Hepatic stellate cell (primary cell): ENCODE measurements at regions not wholly inside any gene's neighbourhood (a gene's known extent, or its start where the extent isn't known, plus 50 kb on each side); places are given as distances from the start of the nearest gene placed in this dataset.
"Not testable (repeated sequence)": the region's sequence is repeated elsewhere in the genome, so short reads cannot be mapped to it uniquely, and the experiment has no call there.

ENCODE experiments used
- DNase-seq: peaks from one replicate; pipeline ENCODE4 v3.0.0; 2011; ENCODE audit warnings: low spot score

- DNase-seq, result peak; percentile 11
Measured at GRCh38 chr2:55811048-55811447, 112.5 kb downstream of the EFEMP1 start.

DNA sequence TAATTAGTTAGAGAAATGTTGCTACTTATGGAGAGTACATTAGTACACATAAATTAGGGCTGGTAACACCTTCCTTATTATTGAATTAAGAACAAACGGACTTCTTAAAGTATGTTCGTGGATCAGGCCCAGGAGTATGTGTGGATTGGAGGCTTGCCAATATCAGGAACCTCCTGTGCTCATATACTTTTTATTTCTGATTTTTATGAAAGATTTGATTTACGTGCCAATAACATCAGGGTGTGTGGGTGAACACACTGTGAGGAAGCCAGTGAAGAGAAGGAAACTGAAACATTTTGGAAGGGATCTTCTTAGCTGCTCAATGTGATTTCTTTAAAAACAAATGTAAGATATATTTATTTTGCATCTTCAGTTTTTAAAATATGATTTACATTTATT lies 113.0 kb downstream of the EFEMP1 start:
- no peak for DNase-seq

DNA sequence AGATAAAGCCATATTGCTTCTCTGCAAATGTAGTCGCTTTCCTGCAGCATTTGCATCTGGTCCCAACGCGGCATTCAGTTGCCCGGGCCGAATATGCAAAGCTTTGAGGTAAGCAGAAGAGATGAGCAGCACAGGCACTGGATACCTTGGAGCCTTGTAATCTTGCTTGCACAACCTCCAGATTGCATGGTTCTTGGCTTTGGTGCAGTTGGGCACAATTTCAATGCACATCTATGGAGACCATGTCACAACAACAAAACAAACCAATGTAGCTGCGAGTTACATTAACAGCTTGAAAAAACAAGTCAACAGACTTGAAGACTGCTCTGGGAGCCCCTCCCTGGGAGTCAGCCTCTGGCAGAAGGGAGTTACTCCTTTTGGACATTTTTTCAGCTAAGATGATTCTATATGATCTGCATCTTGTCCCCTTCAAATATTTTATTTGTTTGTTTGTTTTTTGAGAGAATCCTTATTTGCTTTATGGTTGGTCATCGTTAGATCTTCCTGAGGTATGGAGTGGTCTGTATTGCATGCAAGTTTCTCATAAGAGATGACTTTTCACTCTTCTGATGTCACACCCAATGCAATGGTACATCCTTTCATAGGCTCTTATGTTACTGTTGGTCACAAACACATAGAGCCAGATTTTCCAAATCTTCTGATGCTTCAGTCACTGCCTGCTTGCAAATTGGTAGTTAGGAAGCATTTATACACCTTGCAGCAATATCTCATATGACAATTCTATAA lies 113.5 kb downstream of the EFEMP1 start:
- no peak for DNase-seq

- no peak for DNase-seq
Measured at GRCh38 chr2:55807900-55808299, 114.3 kb upstream of the PNPT1 start.

DNA sequence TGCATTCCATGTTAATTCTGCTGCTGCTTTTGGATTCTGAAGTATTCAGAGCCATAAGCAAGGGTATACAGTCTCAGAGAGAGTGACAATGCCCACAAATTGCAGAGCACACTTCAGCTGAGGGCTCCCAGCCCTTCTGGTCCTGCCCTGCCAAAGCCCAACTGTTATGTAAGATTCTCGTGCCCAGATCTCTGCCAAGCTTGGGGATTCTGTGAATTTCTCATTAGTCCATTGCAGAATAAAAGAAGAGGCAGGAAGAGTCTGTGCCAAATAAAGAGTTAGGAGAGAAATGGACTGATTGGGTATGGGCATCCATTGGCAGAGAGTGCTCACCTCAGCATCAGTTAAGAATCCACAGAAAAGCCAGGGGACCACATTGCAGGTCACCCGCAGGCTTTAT lies 112.0 kb upstream of the PNPT1 start:
- no peak for DNase-seq

DNA sequence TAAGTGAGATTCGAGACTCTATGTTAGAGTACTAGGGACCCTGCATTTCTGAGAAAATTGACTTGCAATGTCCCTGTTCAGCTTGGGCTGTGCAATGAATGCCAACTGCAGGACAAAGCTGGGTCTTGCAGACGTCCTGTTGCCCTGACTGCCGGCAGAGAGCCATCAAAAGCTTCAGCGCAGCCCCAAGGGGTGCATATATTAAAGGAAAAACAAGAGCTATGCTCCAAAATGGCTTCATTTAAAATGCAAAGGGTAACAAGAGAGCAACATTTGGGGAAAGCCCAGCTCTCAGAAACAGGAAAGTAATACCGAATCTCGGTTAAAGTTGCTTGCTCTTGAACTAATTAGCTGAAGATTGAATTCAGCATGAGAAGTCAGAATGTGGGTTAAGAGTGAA lies 110.9 kb upstream of the PNPT1 start:
- DNase-seq, result no peak

DNA sequence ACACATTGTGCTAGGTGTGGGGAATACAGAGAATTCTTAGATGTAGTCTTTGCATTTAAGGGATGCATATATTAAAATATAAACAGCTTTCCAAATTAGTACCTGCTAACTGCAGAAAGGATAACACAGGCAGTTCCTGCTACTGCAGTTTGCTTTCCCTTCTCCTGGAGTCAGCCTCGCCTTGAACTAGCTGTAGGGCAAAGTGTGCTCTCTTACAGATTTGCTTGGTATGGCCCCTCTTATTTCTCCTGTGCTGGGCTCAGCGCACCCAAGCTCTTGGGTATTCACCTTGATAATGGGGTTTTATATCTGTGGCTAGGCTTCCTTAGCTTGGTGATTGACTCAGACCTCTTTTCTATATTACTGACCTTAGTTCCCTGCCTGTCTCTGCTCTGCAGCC lies 108.4 kb upstream of the PNPT1 start:
- DNase-seq, result no peak

- no peak for DNase-seq
Measured at GRCh38 chr2:55801436-55801835, 107.8 kb upstream of the PNPT1 start.

DNA sequence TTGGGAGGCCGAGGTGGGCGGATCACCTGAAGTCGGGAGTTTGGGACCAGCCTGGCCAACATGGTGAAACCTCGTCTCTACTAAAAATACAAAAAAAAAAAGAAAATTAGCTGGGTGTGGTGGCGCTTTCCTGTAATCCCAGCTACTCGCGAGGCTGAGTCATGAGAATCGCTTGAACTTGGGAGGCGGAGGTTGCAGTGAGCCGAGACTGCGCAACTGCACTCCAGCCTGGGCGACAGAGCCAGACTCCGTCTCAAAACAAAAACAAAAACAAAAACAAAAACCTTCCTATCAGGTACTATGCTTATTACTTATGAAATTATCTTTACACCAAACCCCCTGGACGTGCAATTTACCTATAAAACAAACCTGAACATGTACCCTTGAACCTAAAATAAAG lies 106.0 kb upstream of the PNPT1 start:
- DNase-seq, result not testable (repeated sequence)

DNA sequence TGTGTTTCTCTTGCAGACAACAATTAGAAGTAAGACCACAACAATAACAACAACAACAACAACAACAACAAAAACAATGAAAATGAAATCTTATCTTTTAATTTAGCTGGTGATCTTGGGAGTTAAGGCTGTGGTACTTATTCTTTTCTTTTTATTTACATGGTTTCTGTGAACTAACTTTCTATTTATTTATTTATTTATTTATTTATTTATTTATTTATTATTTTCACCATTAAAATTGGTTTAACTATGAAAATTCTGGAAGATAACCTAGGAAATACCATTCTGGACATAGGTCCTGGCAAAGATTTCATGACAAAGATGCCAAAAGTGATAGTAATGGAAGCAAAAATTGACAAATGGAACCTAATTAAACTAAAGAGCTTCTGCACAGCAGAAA lies 102.5 kb upstream of the PNPT1 start:
- DNase-seq, result no peak

GRCh38 chr2:55793602-55794001 lies 100.0 kb upstream of the PNPT1 start:
- DNase-seq, result not testable (repeated sequence)

DNA sequence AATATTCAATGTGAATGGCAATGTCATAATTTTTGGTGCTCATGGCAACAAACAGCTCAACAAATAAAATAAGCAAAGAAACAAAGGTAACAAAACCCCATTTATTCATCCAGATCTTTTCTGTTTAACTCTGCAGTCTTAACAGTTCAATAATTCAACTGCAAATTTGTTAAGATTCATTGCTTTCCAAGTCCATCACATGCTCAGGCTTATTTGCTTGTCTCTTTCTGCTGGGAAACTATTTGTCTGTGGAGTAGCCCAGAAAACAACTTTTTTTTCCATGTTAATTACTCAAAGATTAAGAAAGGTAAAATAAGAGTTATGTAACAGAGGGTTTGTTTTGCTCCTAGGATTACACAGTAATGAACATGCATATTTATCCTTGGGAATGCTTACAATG lies 92.6 kb upstream of the PNPT1 start:
- DNase-seq, result no peak

- not testable (repeated sequence) for DNase-seq
Measured at GRCh38 chr2:55783751-55784150, 90.1 kb upstream of the PNPT1 start.

- no peak for DNase-seq
Measured at GRCh38 chr2:55782528-55783173, 89.0 kb upstream of the PNPT1 start.

GRCh38 chr2:55781542-55781941 lies 87.9 kb upstream of the PNPT1 start:
- no peak for DNase-seq

GRCh38 chr2:55780697-55781096 lies 87.1 kb upstream of the PNPT1 start:
- no peak for DNase-seq

- peak; percentile 37 for DNase-seq
Measured at GRCh38 chr2:55779459-55780421, 86.1 kb upstream of the PNPT1 start.

DNA sequence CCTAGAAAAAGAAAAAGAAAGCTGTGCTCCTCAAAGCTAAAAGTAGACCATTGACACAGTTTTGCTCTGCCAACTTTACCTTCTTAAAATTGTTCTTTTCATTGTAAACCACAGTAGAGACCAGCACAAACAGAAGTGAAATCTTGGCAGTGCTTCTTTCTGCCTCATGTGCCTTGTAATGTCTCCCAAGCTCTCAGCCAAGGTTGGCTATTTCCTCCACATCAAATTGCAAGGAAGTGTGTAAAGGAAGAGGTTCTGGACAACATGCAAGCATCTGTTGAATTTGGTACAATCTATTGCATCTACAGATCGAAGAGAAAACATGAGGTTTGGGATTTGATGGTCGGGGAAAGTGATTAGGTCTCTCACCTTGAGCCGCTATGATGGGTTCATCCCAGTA lies 83.3 kb upstream of the PNPT1 start:
- DNase-seq, result no peak

- DNase-seq, result no peak
Measured at GRCh38 chr2:55776479-55776878, 82.8 kb upstream of the PNPT1 start.

GRCh38 chr2:55775828-55776227 lies 82.2 kb upstream of the PNPT1 start:
- DNase-seq, result no peak

DNA sequence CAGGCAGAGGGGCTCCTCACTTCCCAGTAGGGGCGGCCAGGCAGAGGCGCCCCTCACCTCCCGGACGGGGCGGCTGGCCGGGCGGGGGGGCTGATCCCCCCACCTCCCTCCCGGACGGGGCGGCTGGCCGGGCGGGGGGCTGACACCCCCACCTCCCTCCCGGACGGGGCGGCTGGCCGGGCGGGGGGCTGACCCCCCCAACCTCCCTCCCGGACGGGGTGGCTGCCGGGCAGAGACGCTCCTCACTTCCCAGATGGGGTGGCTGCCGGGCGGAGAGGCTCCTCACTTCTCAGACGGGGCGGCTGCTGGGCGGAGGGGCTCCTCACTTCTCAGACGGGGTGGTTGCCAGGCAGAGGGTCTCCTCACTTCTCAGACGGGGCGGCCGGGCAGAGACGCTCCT lies 80.0 kb upstream of the PNPT1 start:
- DNase-seq, result not testable (repeated sequence)

GRCh38 chr2:55772109-55772980 lies 78.7 kb upstream of the PNPT1 start:
- no peak for DNase-seq
